B cell (primary cell): ENCODE measurements at regions not wholly inside any gene's neighbourhood (a gene's known extent, or its start where the extent isn't known, plus 50 kb on each side); places are given as distances from the start of the nearest gene placed in this dataset.

ENCODE experiments used
- ATAC-seq: fragments of 200-7000 bp; cut with Tn5 transposase; one replicate; pipeline ENCODE4 v1.10.0; 2021; ENCODE audit warnings: low read depth, mild to moderate bottlenecking, moderate number of reproducible peaks, moderate library complexity
- CTCF ChIA-PET: fragments of 350-600 bp; sonication (Branson Sonifier 250); formaldehyde crosslinking; loops from one replicate; lab custom pipeline; 2021; ENCODE audit warnings: antibody characterized with exemption, inconsistent platforms; lab: Charles Lee
- POLR2A ChIA-PET: fragments of 350-600 bp; sonication (Branson Sonifier 250); formaldehyde crosslinking; loops from one replicate; lab custom pipeline; 2021; ENCODE audit warnings: antibody characterized with exemption; lab: Charles Lee
- DNase-seq: peaks from one replicate; pipeline ENCODE4 v3.0.0; 2013
- H2AFZ ChIP-seq: 2 replicates; pipeline ENCODE4 v1.6.1; 2012; ENCODE audit warnings: mild to moderate bottlenecking, low read depth, low read length; ENCODE audit not compliant: insufficient read depth, poor library complexity, severe bottlenecking
- H3K27ac ChIP-seq, 2 donors: 1 replicate in 1 of 2; 2 replicates in 1 of 2; pipeline ENCODE4 v1.5.1; 2012 to 2013; ENCODE audit warnings: low read length in 2 of 2, mild to moderate bottlenecking in 2 of 2, moderate library complexity in 1 of 2
- H3K27me3 ChIP-seq, 4 experiments: fragments of 200-600 bp in 1 of 4; sonication (generic) in 1 of 4; replicated peaks in 1 of 4; 1 replicate in 2 of 4; 2 replicates in 2 of 4; pipeline versions ENCODE4 v1.6.1 to v1.7.0; 2013 to 2016; ENCODE audit warnings: low read length in 3 of 4, mild to moderate bottlenecking in 2 of 4, mixed read lengths in 1 of 4, moderate library complexity in 1 of 4; ENCODE audit not compliant: insufficient read depth in 4 of 4, control insufficient read depth in 3 of 4; ENCODE audit errors: control extremely low read depth in 1 of 4
- H3K36me3 ChIP-seq, 2 experiments: replicated peaks in 1 of 2; 1 replicate in 1 of 2; 2 replicates in 1 of 2; pipeline versions ENCODE4 v1.6.1 to v1.7.1; 2013; ENCODE audit warnings: low read length in 1 of 2; ENCODE audit not compliant: insufficient read depth in 2 of 2, control insufficient read depth in 1 of 2; ENCODE audit errors: control extremely low read depth in 1 of 2, extremely low read depth in 1 of 2
- H3K4me1 ChIP-seq, 2 donors: fragments of 200-600 bp in 1 of 2; sonication (generic) in 1 of 2; 1 replicate in 1 of 2; 2 replicates in 1 of 2; pipeline versions ENCODE4 v1.5.1 to v1.6.1; 2013 to 2017; ENCODE audit warnings: low read length in 2 of 2; ENCODE audit not compliant: control insufficient read depth in 2 of 2, insufficient read depth in 2 of 2
- H3K4me2 ChIP-seq: replicated peaks from 2 replicates; pipeline ENCODE3; 2012; ENCODE audit warnings: mild to moderate bottlenecking, low read depth, low read length; ENCODE audit not compliant: poor library complexity, severe bottlenecking
- H3K4me3 ChIP-seq, 5 experiments: fragments of 200-600 bp in 1 of 5; sonication (generic) in 1 of 5; 1 replicate in 3 of 5; 2 replicates in 2 of 5; pipeline versions ENCODE4 v1.5.1 to v1.7.0; 2011 to 2016; ENCODE audit warnings: low read length in 4 of 5, mild to moderate bottlenecking in 4 of 5, low read depth in 2 of 5, control low read depth in 1 of 5, moderate library complexity in 1 of 5; ENCODE audit not compliant: insufficient read depth in 1 of 5; ENCODE audit errors: control extremely low read depth in 1 of 5, extremely low read depth in 1 of 5
- H3K79me2 ChIP-seq: fragments of 200-600 bp; sonication (generic); one replicate; pipeline ENCODE4 v1.6.0; 2016; ENCODE audit warnings: low read length; ENCODE audit not compliant: control insufficient read depth, insufficient read depth
- H3K9ac ChIP-seq: fragments of 200-600 bp; sonication (generic); 2 replicates; pipeline ENCODE4 v1.6.1; 2017; ENCODE audit warnings: mild to moderate bottlenecking, low read length, moderate library complexity
- H3K9me3 ChIP-seq, 3 donors: one replicate each; pipeline versions ENCODE4 v1.6.1 to v1.7.1; 2013; ENCODE audit warnings: low read length in 2 of 3; ENCODE audit not compliant: control insufficient read depth in 2 of 3, insufficient read depth in 1 of 3; ENCODE audit errors: control extremely low read depth in 1 of 3
- H4K20me1 ChIP-seq: 2 replicates; pipeline ENCODE4 v1.6.0; 2012; ENCODE audit warnings: mild to moderate bottlenecking, low read length; ENCODE audit not compliant: insufficient read depth, control insufficient read depth, poor library complexity, severe bottlenecking
- H3K27ac Mint-ChIP-seq: one replicate; pipeline ENCODE4 v1.8.0; 2021; ENCODE audit warnings: mixed read lengths
- H3K27me3 Mint-ChIP-seq: one replicate; pipeline ENCODE4 v1.8.0; 2021; ENCODE audit warnings: mixed read lengths
- H3K4me1 Mint-ChIP-seq: one replicate; pipeline ENCODE4 v1.8.0; 2021; ENCODE audit warnings: mixed read lengths
- H3K4me3 Mint-ChIP-seq: one replicate; pipeline ENCODE4 v1.8.0; 2021; ENCODE audit warnings: mixed read lengths
- H3K9me3 Mint-ChIP-seq: one replicate; pipeline ENCODE4 v1.8.0; 2022; ENCODE audit warnings: mixed read lengths; ENCODE audit not compliant: insufficient read depth
- CTCF ChIP-seq: fragments of 200-600 bp; IDR thresholded peaks from one replicate; pipeline ENCODE4 v1.8.0; 2022; ENCODE audit warnings: antibody characterized with exemption, mild to moderate bottlenecking
- EZH2 ChIP-seq: IDR thresholded peaks from 2 replicates; pipeline ENCODE4 v1.6.1; 2012; ENCODE audit warnings: borderline replicate concordance, low read depth, mild to moderate bottlenecking, moderate library complexity, low read length; ENCODE audit not compliant: insufficient read depth, poor library complexity, severe bottlenecking
- WGBS: methylation state at CpG from one replicate; pipeline ENCODE4 v1.1.5; 2013; ENCODE audit warnings: missing lambda C conversion rate; ENCODE audit not compliant: insufficient coverage; 5-methylcytosine and 5-hydroxymethylcytosine counted together
- intact Hi-C: fragments of 100-400 bp; cut with micrococcal nuclease; formaldehyde crosslinking; loops from one replicate; pipeline ENCODE4 v1.10.0; 2022

GRCh38 chr17:64741038-64741641 is 79.0 kb upstream of the SMURF2 start:
- Mint-ChIP-seq H3K9me3 (no peaks in the 10 kb centered on the region), H3K27me3 (no peaks in the 10 kb centered on the region), H3K4me3 (no peak overlapping the region), H3K27ac (no peak overlapping the region), H3K4me1 (peaks cover 6% of the 10 kb centered on the region)
- no peaks in the 10 kb centered on the region for H3K27me3 ChIP-seq
- no peak overlapping the region for H3K9ac ChIP-seq
- no peak overlapping the region for H3K27ac ChIP-seq
- ATAC-seq: no peak
- no peaks in the 10 kb centered on the region for H3K9me3 ChIP-seq
- 63% methylated on average over 2 of the region's 6 CpGs for WGBS
- peaks cover 0 to 5% of the 10 kb centered on the region in 2 donors for H3K4me1 ChIP-seq
- no peaks in the 10 kb centered on the region for H3K36me3 ChIP-seq
- no peak for TF ChIP-seq EZH2
- TF ChIP-seq CTCF: no peak
- POLR2A ChIA-PET: no interaction called here
- H3K79me2 ChIP-seq: no peaks in the 10 kb centered on the region
- intact Hi-C loops: no loop called here
- no peak overlapping the region for H3K4me3 ChIP-seq
- H2AFZ ChIP-seq: no peak overlapping the region
- H4K20me1 ChIP-seq: no peaks in the 10 kb centered on the region
- CTCF ChIA-PET: interaction anchor here (0.7 to 1.1 kb wide), 2 partner anchors 10 to 244 kb away, joined by 3 read pairs; no protein-coding TSS in a partner anchor
- no peak overlapping the region for H3K4me2 ChIP-seq
- no peak for DNase-seq

- Mint-ChIP-seq H3K4me1 (peaks cover 6% of the 10 kb centered on the region), H3K27me3 (no peaks in the 10 kb centered on the region), H3K27ac (no peak overlapping the region), H3K4me3 (no peak overlapping the region), H3K9me3 (no peaks in the 10 kb centered on the region)
- Histone ChIP-seq H3K79me2 (no peaks in the 10 kb centered on the region), H2AFZ (no peak overlapping the region), H3K36me3 (no peaks in the 10 kb centered on the region), H3K27ac (no peak overlapping the region), H3K27me3 (no peaks in the 10 kb centered on the region), H3K4me2 (no peak overlapping the region), H3K4me3 (no peak overlapping the region), H3K9ac (no peak overlapping the region), H3K9me3 (no peaks in the 10 kb centered on the region), H4K20me1 (no peaks in the 10 kb centered on the region), H3K4me1 (peaks cover 0 to 5% of the 10 kb centered on the region in 2 donors)
- TF ChIP-seq CTCF: no peak
- no peak for TF ChIP-seq EZH2
- WGBS: 94% methylated on average over 8 of the region's 9 CpGs
- ChIA-PET POLR2A (no interaction called here), CTCF (interaction anchor here (1.5 to 2.2 kb wide), 2 partner anchors 38 to 319 kb away, joined by 4 to 5 read pairs; no protein-coding TSS in a partner anchor)
- DNase-seq (no peak), ATAC-seq (no peak)
- intact Hi-C loops: no loop called here
These were observed 77.4 kb upstream of the SMURF2 start for GRCh38 chr17:64739316-64740058.
